OCI-LY1 (cell line): ENCODE measurements at regions not wholly inside any gene's neighbourhood (a gene's known extent, or its start where the extent isn't known, plus 50 kb on each side); places are given as distances from the start of the nearest gene placed in this dataset.

Experiments used
- H2AFZ ChIP-seq: fragments of 200-600 bp; sonication (generic), shearing (Covaris generic); 2 replicates; pipeline ENCODE4 v1.6.0; 2014; ENCODE audit warnings: antibody characterized with exemption, mild to moderate bottlenecking, low read length
- H3F3A ChIP-seq: fragments of 200-600 bp; sonication (generic), shearing (Covaris generic); 2 replicates; pipeline ENCODE4 v1.6.0; 2014; ENCODE audit warnings: mild to moderate bottlenecking, antibody characterized with exemption, low read length, moderate library complexity; ENCODE audit not compliant: insufficient read depth
- H3K27ac ChIP-seq: fragments of 200-600 bp; sonication (generic); 2 replicates; pipeline ENCODE4 v1.5.1; 2014; ENCODE audit warnings: low read length, mixed run types, mild to moderate bottlenecking, low read depth; ENCODE audit not compliant: poor library complexity, severe bottlenecking
- H3K27me3 ChIP-seq: fragments of 200-600 bp; sonication (generic); 2 replicates; pipeline ENCODE4 v1.6.0; 2014; ENCODE audit warnings: antibody characterized with exemption, mild to moderate bottlenecking, low read length, moderate library complexity; ENCODE audit not compliant: insufficient read depth
- H3K36me3 ChIP-seq: fragments of 200-600 bp; sonication (generic); 2 replicates; pipeline ENCODE4 v1.6.1; 2014; ENCODE audit warnings: mild to moderate bottlenecking, antibody characterized with exemption, low read length, moderate library complexity, mixed read lengths; ENCODE audit not compliant: insufficient read depth
- H3K4me1 ChIP-seq: fragments of 200-600 bp; sonication (generic); 2 replicates; pipeline ENCODE4 v1.5.1; 2014; ENCODE audit warnings: mild to moderate bottlenecking, low read length, moderate library complexity; ENCODE audit not compliant: insufficient read depth, severe bottlenecking
- H3K4me2 ChIP-seq: fragments of 200-600 bp; sonication (generic), shearing (Covaris generic); 2 replicates; pipeline ENCODE4 v1.6.1; 2014; ENCODE audit warnings: low read length
- H3K4me3 ChIP-seq: fragments of 200-600 bp; sonication (generic); 2 replicates; pipeline ENCODE4 v1.5.1; 2014; ENCODE audit warnings: low read length, low read depth, mild to moderate bottlenecking, mixed read lengths; ENCODE audit not compliant: poor library complexity, severe bottlenecking
- H3K79me2 ChIP-seq: fragments of 200-600 bp; shearing (Covaris generic); 2 replicates; pipeline ENCODE4 v1.6.1; 2016; ENCODE audit warnings: mixed run types, low read length, mixed read lengths; ENCODE audit not compliant: insufficient read depth
- H3K9ac ChIP-seq: fragments of 200-600 bp; sonication (generic), shearing (Covaris generic); 2 replicates; pipeline ENCODE4 v1.6.1; 2014; ENCODE audit warnings: mild to moderate bottlenecking, low read length, mixed read lengths
- H3K9me2 ChIP-seq: fragments of 200-600 bp; sonication (generic), shearing (Covaris generic); 2 replicates; pipeline ENCODE4 v1.6.1; 2014; ENCODE audit warnings: low read depth, mild to moderate bottlenecking, low read length, mixed read lengths
- H3K9me3 ChIP-seq: fragments of 200-600 bp; shearing (Covaris generic); 2 replicates; pipeline ENCODE4 v1.6.1; 2014; ENCODE audit warnings: low read length, mixed read lengths
- H4K20me1 ChIP-seq: fragments of 200-600 bp; sonication (generic), shearing (Covaris generic); 2 replicates; pipeline ENCODE4 v1.6.0; 2016; ENCODE audit warnings: mild to moderate bottlenecking, low read length; ENCODE audit not compliant: insufficient read depth
- CTCF ChIP-seq: fragments of 200-600 bp; sonication (generic), shearing (Covaris generic); IDR thresholded peaks from 2 replicates; pipeline ENCODE4 v1.5.1; 2017; ENCODE audit warnings: mild to moderate bottlenecking, antibody characterized with exemption, low read length, moderate library complexity, mixed read lengths
- EZH2 ChIP-seq: fragments of 200-600 bp; sonication (generic), shearing (Covaris generic); IDR thresholded peaks from 2 replicates; pipeline ENCODE4 v1.8.0; 2017; ENCODE audit warnings: borderline replicate concordance, mixed run types, mild to moderate bottlenecking, antibody characterized with exemption, low read length, moderate library complexity, mixed read lengths

DNA sequence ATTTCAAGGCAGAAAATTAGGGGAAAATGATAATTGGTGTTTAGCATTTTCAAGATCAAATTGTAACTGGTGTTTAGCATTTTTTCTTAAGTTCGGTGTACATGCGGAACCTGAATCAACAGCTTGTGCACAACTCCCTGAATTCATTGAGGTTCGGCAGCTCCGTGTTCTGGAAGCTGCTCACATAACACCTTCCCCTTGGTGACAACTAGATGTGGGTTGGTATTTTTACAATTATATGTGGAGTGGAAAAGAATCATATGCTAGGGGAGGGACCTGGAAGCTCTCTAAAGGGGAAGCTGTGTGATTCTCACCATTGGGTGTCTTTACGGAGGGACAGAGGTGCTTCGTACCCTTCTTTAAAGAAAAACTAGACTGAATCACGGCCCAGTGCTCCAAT is 199.0 kb upstream of the MTNR1B start:
- Histone ChIP-seq H3K9ac (no peak overlapping the region), H3K27me3 (no peaks in the 10 kb centered on the region), H3K9me2 (no peaks in the 10 kb centered on the region), H3K4me3 (no peak overlapping the region), H2AFZ (no peak overlapping the region), H3K9me3 (no peaks in the 10 kb centered on the region), H3K27ac (no peak overlapping the region), H4K20me1 (no peaks in the 10 kb centered on the region), H3K4me1 (no peaks in the 10 kb centered on the region), H3K79me2 (no peaks in the 10 kb centered on the region), H3F3A (no peaks in the 10 kb centered on the region), H3K4me2 (no peak overlapping the region), H3K36me3 (no peaks in the 10 kb centered on the region)
- TF ChIP-seq CTCF = no peak

GRCh38 chr11:92770981-92771380 is 198.5 kb upstream of the MTNR1B start:
- Histone ChIP-seq H4K20me1 (no peaks in the 10 kb centered on the region), H3K4me2 (no peak overlapping the region), H3F3A (no peaks in the 10 kb centered on the region), H3K4me3 (no peak overlapping the region), H3K9ac (no peak overlapping the region), H3K27me3 (no peaks in the 10 kb centered on the region), H3K9me3 (no peaks in the 10 kb centered on the region), H3K79me2 (no peaks in the 10 kb centered on the region), H2AFZ (no peak overlapping the region), H3K4me1 (no peaks in the 10 kb centered on the region), H3K36me3 (no peaks in the 10 kb centered on the region), H3K27ac (no peak overlapping the region), H3K9me2 (no peaks in the 10 kb centered on the region)
- TF ChIP-seq EZH2 (no peak), CTCF (no peak)

DNA sequence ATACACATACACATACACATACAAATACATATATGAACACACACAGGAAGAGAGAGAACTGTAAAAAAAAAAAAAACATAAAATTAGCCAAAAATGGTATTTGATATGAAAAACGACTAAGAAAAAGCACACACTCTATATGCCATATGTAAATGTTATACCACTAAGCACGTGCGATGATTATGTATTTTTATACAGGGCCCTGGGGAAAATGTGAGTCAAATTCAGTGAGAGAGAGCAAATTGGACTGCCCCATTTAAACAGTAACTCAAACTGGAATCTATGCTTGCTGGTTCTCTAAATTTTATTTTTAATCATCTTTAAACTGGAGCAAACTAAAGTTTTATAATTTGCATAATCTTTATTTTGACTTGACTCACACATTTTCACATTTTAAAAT is 197.8 kb upstream of the MTNR1B start:
- no peak overlapping the region for H3K9ac ChIP-seq
- TF ChIP-seq CTCF (no peak), EZH2 (no peak)
- H3K79me2 ChIP-seq = no peaks in the 10 kb centered on the region
- H3K4me1 ChIP-seq = no peaks in the 10 kb centered on the region
- no peak overlapping the region for H3K4me3 ChIP-seq
- H3K9me2 ChIP-seq = no peaks in the 10 kb centered on the region
- H3K9me3 ChIP-seq = no peaks in the 10 kb centered on the region
- H2AFZ ChIP-seq = no peak overlapping the region
- H3K36me3 ChIP-seq = no peaks in the 10 kb centered on the region
- H3K4me2 ChIP-seq = no peak overlapping the region
- H3K27me3 ChIP-seq = no peaks in the 10 kb centered on the region
- H3K27ac ChIP-seq = no peak overlapping the region
- H3F3A ChIP-seq = no peaks in the 10 kb centered on the region
- no peaks in the 10 kb centered on the region for H4K20me1 ChIP-seq
